ENCODE measurements at regions not wholly inside any gene's neighbourhood (a gene's known extent, or its start where the extent isn't known, plus 50 kb on each side); places are given as distances from the start of the nearest gene placed in this dataset.

DNA sequence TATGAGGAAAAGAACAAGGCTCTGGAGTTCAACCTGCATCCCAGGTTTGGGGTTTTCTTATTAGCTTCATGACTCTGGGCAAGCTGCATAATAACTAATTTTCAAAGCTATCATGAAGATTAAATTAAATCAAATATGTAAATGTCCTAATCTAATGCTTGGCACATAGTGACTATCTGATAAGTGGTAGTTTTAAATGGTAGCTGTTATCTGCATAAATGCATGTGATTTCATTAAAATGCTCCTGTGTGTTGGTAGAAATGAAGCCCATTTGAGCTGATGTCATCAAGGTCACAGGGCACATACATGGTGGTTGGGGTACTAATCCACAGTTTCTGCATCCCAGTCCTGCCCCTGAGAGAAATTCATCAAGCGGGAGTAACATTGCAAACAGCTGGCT, 428.8 kb downstream of the LRATD1 start:
- H3K4me2 ChIP-seq (ENCODE audit: low read length), result no peak overlapping the region
- H3K4me1 ChIP-seq (ENCODE audit: insufficient read depth, low read length, severe bottlenecking), result no peaks in the 10 kb centered on the region
- H3K36me3 ChIP-seq (ENCODE audit: insufficient read depth, low read length), result no peaks in the 10 kb centered on the region
- no peaks in the 10 kb centered on the region for H3F3A ChIP-seq (ENCODE audit: insufficient read depth, low read length)
- TF ChIP-seq CTCF (IDR thresholded peaks at IDR 0.05; ENCODE audit: low read length) (no peak), EZH2 (IDR thresholded peaks at IDR 0.05; ENCODE audit: borderline replicate concordance, low read length) (no peak)
- H2AFZ ChIP-seq (ENCODE audit: low read length), result no peak overlapping the region
- no peaks in the 10 kb centered on the region for H3K9me3 ChIP-seq (ENCODE audit: low read length)
- no peak overlapping the region for H3K9ac ChIP-seq (ENCODE audit: low read length)
- H3K9me2 ChIP-seq (ENCODE audit: low read depth, low read length), result no peaks in the 10 kb centered on the region
- H3K27ac ChIP-seq (ENCODE audit: low read depth, low read length, poor library complexity, severe bottlenecking), result no peak overlapping the region
- no peaks in the 10 kb centered on the region for H3K27me3 ChIP-seq (ENCODE audit: insufficient read depth, low read length)
- no peak overlapping the region for H3K4me3 ChIP-seq (ENCODE audit: low read depth, low read length, poor library complexity, severe bottlenecking)
- no peaks in the 10 kb centered on the region for H4K20me1 ChIP-seq (ENCODE audit: insufficient read depth, low read length)
- no peaks in the 10 kb centered on the region for H3K79me2 ChIP-seq (ENCODE audit: insufficient read depth, low read length)

DNA sequence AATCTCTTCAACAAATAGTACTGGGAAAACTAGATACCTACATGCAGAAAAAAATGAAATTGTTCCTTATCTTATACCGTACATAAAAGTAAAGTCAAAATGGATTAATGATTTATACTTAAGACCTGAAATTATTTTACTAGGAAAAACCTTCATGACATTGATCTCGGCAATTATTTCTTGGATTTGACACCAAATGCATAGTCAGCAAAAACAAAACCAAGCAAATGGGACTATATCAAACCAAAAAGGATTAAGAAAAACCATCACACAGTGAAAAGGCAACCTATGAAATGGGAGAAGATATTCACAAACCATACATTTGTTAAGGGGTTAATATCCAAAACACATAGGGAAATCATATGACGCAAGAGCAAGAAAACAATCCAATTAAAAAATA, 433.6 kb downstream of the LRATD1 start:
- Histone ChIP-seq H3K27ac (ENCODE audit: low read depth, low read length, poor library complexity, severe bottlenecking) (no peak overlapping the region), H4K20me1 (ENCODE audit: insufficient read depth, low read length) (no peaks in the 10 kb centered on the region), H3K79me2 (ENCODE audit: insufficient read depth, low read length) (no peaks in the 10 kb centered on the region), H3K4me2 (ENCODE audit: low read length) (no peak overlapping the region), H3K27me3 (ENCODE audit: insufficient read depth, low read length) (no peaks in the 10 kb centered on the region), H3K36me3 (ENCODE audit: insufficient read depth, low read length) (no peaks in the 10 kb centered on the region), H3K9me2 (ENCODE audit: low read depth, low read length) (no peaks in the 10 kb centered on the region), H3K4me3 (ENCODE audit: low read depth, low read length, poor library complexity, severe bottlenecking) (no peak overlapping the region), H3K4me1 (ENCODE audit: insufficient read depth, low read length, severe bottlenecking) (no peaks in the 10 kb centered on the region), H3K9me3 (ENCODE audit: low read length) (no peaks in the 10 kb centered on the region), H3K9ac (ENCODE audit: low read length) (no peak overlapping the region), H3F3A (ENCODE audit: insufficient read depth, low read length) (no peaks in the 10 kb centered on the region), H2AFZ (ENCODE audit: low read length) (no peak overlapping the region)
- TF ChIP-seq EZH2 (IDR thresholded peaks at IDR 0.05; ENCODE audit: borderline replicate concordance, low read length) (no peak), CTCF (IDR thresholded peaks at IDR 0.05; ENCODE audit: low read length) (no peak)

DNA sequence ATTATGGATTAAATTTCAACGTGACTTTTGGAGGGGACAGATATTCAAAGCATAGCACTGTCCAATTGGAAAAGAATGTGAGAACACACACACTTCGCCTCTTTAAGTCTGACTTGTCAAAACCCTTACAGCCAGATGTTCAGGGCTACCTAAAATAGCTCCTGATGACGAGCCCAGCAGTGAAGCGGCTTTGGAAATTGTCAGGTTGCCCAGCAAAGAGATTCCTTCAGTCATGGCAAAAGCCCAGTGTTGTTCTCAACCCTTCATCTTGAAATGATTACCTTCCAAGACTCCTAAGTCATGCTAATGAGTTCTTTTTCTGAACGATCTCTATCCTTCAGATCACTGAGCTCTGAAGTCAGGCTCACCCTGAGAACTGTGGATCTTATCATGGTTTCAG, 436.6 kb downstream of the LRATD1 start:
- H3K27ac ChIP-seq (ENCODE audit: low read depth, low read length, poor library complexity, severe bottlenecking), result no peak overlapping the region
- H3K4me2 ChIP-seq (ENCODE audit: low read length), result no peak overlapping the region
- TF ChIP-seq EZH2 (IDR thresholded peaks at IDR 0.05; ENCODE audit: borderline replicate concordance, low read length), result no peak
- TF ChIP-seq CTCF (IDR thresholded peaks at IDR 0.05; ENCODE audit: low read length), result no peak
- no peak overlapping the region for H3K9ac ChIP-seq (ENCODE audit: low read length)
- H3K4me1 ChIP-seq (ENCODE audit: insufficient read depth, low read length, severe bottlenecking), result no peaks in the 10 kb centered on the region
- no peaks in the 10 kb centered on the region for H4K20me1 ChIP-seq (ENCODE audit: insufficient read depth, low read length)
- no peak overlapping the region for H2AFZ ChIP-seq (ENCODE audit: low read length)
- H3K27me3 ChIP-seq (ENCODE audit: insufficient read depth, low read length), result no peaks in the 10 kb centered on the region
- H3K9me3 ChIP-seq (ENCODE audit: low read length), result no peaks in the 10 kb centered on the region
- no peak overlapping the region for H3K4me3 ChIP-seq (ENCODE audit: low read depth, low read length, poor library complexity, severe bottlenecking)
- H3F3A ChIP-seq (ENCODE audit: insufficient read depth, low read length), result no peaks in the 10 kb centered on the region
- H3K9me2 ChIP-seq (ENCODE audit: low read depth, low read length), result no peaks in the 10 kb centered on the region
- no peaks in the 10 kb centered on the region for H3K79me2 ChIP-seq (ENCODE audit: insufficient read depth, low read length)
- no peaks in the 10 kb centered on the region for H3K36me3 ChIP-seq (ENCODE audit: insufficient read depth, low read length)

All from OCI-LY1 (cell line).